Fibroblast of lung (primary cell): ENCODE measurements at regions not wholly inside any gene's neighbourhood (a gene's known extent, or its start where the extent isn't known, plus 50 kb on each side); places are given as distances from the start of the nearest gene placed in this dataset.
"Not testable (repeated sequence)": the region's sequence is repeated elsewhere in the genome, so short reads cannot be mapped to it uniquely, and the experiment has no call there.

Source experiments
- DNase-seq, 2 donors: peaks; one replicate each; pipeline versions ENCODE4 v3.0.0 to v3.0.0-alpha.2; 2010; ENCODE audit warnings: low read depth in 2 of 2
- H2AFZ ChIP-seq: 2 replicates; pipeline ENCODE4 v1.5.1; 2012; ENCODE audit warnings: low read length, control low read depth, inconsistent platforms
- H3K27ac ChIP-seq: 2 replicates; pipeline ENCODE4 v1.5.1; 2011; ENCODE audit warnings: low read length, control low read depth; ENCODE audit not compliant: insufficient read depth
- H3K27me3 ChIP-seq: 2 replicates; pipeline ENCODE4 v1.5.1; 2011; ENCODE audit warnings: mild to moderate bottlenecking, low read length; ENCODE audit not compliant: control insufficient read depth, insufficient read depth
- H3K36me3 ChIP-seq: 2 replicates; pipeline ENCODE4 v1.5.1; 2011; ENCODE audit warnings: low read length; ENCODE audit not compliant: control insufficient read depth, insufficient read depth
- H3K4me1 ChIP-seq: 2 replicates; pipeline ENCODE4 v1.5.1; 2011; ENCODE audit warnings: low read length; ENCODE audit not compliant: control insufficient read depth, insufficient read depth; ENCODE audit errors: extremely low read depth
- H3K4me2 ChIP-seq: 2 replicates; pipeline ENCODE4 v1.5.1; 2011; ENCODE audit warnings: low read length, control low read depth; ENCODE audit not compliant: insufficient read depth; ENCODE audit errors: extremely low read depth
- H3K4me3 ChIP-seq, 4 experiments: fragments of 200-600 bp in 1 of 4; sonication (generic) in 1 of 4; replicated peaks in 1 of 4; 2 replicates each; pipeline ENCODE4 v1.5.1; 2011 to 2016; ENCODE audit warnings: low read length in 4 of 4, low read depth in 3 of 4, mild to moderate bottlenecking in 3 of 4, control low read depth in 2 of 4, inconsistent platforms in 1 of 4, mixed read lengths in 1 of 4; ENCODE audit not compliant: insufficient read depth in 1 of 4; ENCODE audit errors: control extremely low read depth in 1 of 4
- H3K79me2 ChIP-seq: 2 replicates; pipeline ENCODE4 v1.5.1; 2012; ENCODE audit warnings: mild to moderate bottlenecking, low read length, inconsistent platforms; ENCODE audit not compliant: control insufficient read depth, insufficient read depth
- H3K9ac ChIP-seq: 2 replicates; pipeline ENCODE4 v1.5.1; 2011; ENCODE audit warnings: mild to moderate bottlenecking, low read length, control low read depth; ENCODE audit not compliant: insufficient read depth
- H3K9me3 ChIP-seq: 2 replicates; pipeline ENCODE4 v1.5.1; 2012; ENCODE audit warnings: low read depth, low read length; ENCODE audit not compliant: control insufficient read depth, insufficient read depth
- H4K20me1 ChIP-seq: 2 replicates; pipeline ENCODE4 v1.5.1; 2011; ENCODE audit warnings: low read length; ENCODE audit not compliant: control insufficient read depth, insufficient read depth; ENCODE audit errors: extremely low read depth
- CTCF ChIP-seq, 2 donors: IDR thresholded peaks in 1 of 2; conservative IDR thresholded peaks in 1 of 2; 1 replicate in 1 of 2; 2 replicates in 1 of 2; pipeline ENCODE4 v1.5.1; 2011 to 2012; ENCODE audit warnings: low read length in 2 of 2, control low read depth in 1 of 2, inconsistent platforms in 1 of 2, low read depth in 1 of 2, mild to moderate bottlenecking in 1 of 2
- EZH2 ChIP-seq: IDR thresholded peaks from 2 replicates; pipeline ENCODE4 v1.5.1; 2012; ENCODE audit warnings: low read length, control low read depth, mild to moderate bottlenecking; ENCODE audit errors: missing control alignments

- H3K36me3 ChIP-seq = not testable (repeated sequence)
These were observed 50.4 kb upstream of the TTC34 start for GRCh38 chr1:2851918-2852317.

GRCh38 chr1:2853711-2854110 is 52.2 kb upstream of the TTC34 start:
- no peak overlapping the region for H3K9ac ChIP-seq
- H2AFZ ChIP-seq = no peak overlapping the region
- DNase-seq = no peak
- TF ChIP-seq EZH2 = no peak
- TF ChIP-seq CTCF (conservative IDR thresholded peaks at IDR 0.05 in 1 of 2, IDR thresholded peaks at IDR 0.05 in 1 of 2; ENCODE audit: low read depth in 1 of 2, low read length in 2 of 2) = no peak
- no peaks in the 10 kb centered on the region for H3K79me2 ChIP-seq
- no peaks in the 10 kb centered on the region for H3K9me3 ChIP-seq
- H3K4me1 ChIP-seq = no peaks in the 10 kb centered on the region
- H3K4me3 ChIP-seq = no peak overlapping the region
- H3K4me2 ChIP-seq = no peak overlapping the region
- H3K27me3 ChIP-seq = no peaks in the 10 kb centered on the region
- no peaks in the 10 kb centered on the region for H4K20me1 ChIP-seq
- no peaks in the 10 kb centered on the region for H3K36me3 ChIP-seq
- H3K27ac ChIP-seq = no peak overlapping the region

More at GRCh38 chr1:2851918-2852317, 50.4 kb upstream of the TTC34 start:
- H3K4me3 ChIP-seq, H3K27me3 ChIP-seq, H3K27ac ChIP-seq, H3K9ac ChIP-seq, H4K20me1 ChIP-seq, H3K4me2 ChIP-seq, H2AFZ ChIP-seq, H3K79me2 ChIP-seq, DNase-seq, H3K9me3 ChIP-seq, H3K4me1 ChIP-seq: not testable (repeated sequence)

GRCh38 chr1:2854151-2854550 is 52.7 kb upstream of the TTC34 start:
- Histone ChIP-seq H3K27me3 (no peaks in the 10 kb centered on the region), H3K9me3 (no peaks in the 10 kb centered on the region)
- no peak for DNase-seq

More at GRCh38 chr1:2854151-2854550, 52.7 kb upstream of the TTC34 start:
- Histone ChIP-seq H2AFZ (no peak overlapping the region), H4K20me1 (no peaks in the 10 kb centered on the region), H3K4me2 (no peak overlapping the region), H3K4me1 (no peaks in the 10 kb centered on the region), H3K79me2 (no peaks in the 10 kb centered on the region), H3K36me3 (no peaks in the 10 kb centered on the region), H3K9ac (no peak overlapping the region), H3K27ac (no peak overlapping the region), H3K4me3 (no peak overlapping the region)
- TF ChIP-seq EZH2 (no peak), CTCF (conservative IDR thresholded peaks at IDR 0.05 in 1 of 2, IDR thresholded peaks at IDR 0.05 in 1 of 2; ENCODE audit: low read depth in 1 of 2, low read length in 2 of 2) (no peak)
